DND-41 (cell line): ENCODE measurements at regions not wholly inside any gene's neighbourhood (a gene's known extent, or its start where the extent isn't known, plus 50 kb on each side); places are given as distances from the start of the nearest gene placed in this dataset.

Experiments used
- CTCF ChIP-seq: IDR thresholded peaks from 2 replicates; pipeline ENCODE4 v1.5.1; 2012; ENCODE audit warnings: borderline replicate concordance, low read length, moderate library complexity, mild to moderate bottlenecking; ENCODE audit not compliant: poor library complexity, severe bottlenecking; ENCODE audit errors: extremely low read depth
- EZH2 ChIP-seq: IDR thresholded peaks from 3 replicates; pipeline ENCODE4 v1.6.1; 2012; ENCODE audit warnings: borderline replicate concordance, low read depth, mild to moderate bottlenecking, moderate library complexity, low read length, inconsistent platforms; ENCODE audit not compliant: severe bottlenecking

- TF ChIP-seq CTCF (no peak), EZH2 (no peak)
Observed at GRCh38 chr12:93243382-93243688, 134.4 kb upstream of the NUDT4 start.
